ENCODE measurements at regions not wholly inside any gene's neighbourhood (a gene's known extent, or its start where the extent isn't known, plus 50 kb on each side); places are given as distances from the start of the nearest gene placed in this dataset.
A peak's percentile ranks its signal among the peaks of the same experiment; 100 is the strongest.

DNA sequence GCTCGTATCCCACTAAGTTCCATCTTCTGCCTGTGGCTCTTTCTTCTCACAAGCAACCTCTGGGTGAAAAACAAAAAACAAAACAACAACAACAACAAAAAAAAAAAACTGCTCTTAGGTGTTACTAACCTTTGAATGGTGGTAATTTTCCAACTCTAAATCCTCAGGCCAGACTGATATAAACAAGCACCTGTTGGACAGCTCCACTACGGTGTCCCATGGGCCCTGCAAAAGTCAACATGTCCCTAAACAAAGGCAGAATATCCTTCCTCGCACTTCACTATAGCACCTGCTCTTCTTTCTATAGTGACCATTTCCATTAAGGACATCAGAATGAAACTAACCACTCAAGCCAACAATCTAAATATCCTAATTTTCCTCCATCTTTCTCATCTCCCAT, 54.6 kb upstream of the PARM1 start:
- DNase-seq (ENCODE audit: low read depth), result no peak

DNA sequence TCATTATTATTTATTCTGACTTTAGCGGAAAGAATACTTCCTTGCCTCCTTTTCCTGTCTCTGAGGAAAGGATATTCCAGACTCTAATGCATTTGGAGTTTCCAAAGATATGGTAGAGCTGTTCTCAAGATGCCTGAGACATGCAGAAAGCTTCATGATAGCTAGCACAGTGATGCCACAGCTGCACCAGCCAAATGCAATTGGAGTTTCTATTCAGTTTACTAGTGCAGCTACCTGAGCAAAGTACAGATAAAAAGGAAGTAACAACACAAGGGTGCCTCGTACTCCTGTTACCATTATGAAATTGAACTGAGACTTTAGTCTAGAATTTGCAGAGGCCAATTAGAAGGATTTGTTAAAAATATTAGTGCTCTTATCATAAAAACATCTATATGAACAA, 57.5 kb upstream of the PARM1 start:
- no peak for DNase-seq (ENCODE audit: low read depth)

DNA sequence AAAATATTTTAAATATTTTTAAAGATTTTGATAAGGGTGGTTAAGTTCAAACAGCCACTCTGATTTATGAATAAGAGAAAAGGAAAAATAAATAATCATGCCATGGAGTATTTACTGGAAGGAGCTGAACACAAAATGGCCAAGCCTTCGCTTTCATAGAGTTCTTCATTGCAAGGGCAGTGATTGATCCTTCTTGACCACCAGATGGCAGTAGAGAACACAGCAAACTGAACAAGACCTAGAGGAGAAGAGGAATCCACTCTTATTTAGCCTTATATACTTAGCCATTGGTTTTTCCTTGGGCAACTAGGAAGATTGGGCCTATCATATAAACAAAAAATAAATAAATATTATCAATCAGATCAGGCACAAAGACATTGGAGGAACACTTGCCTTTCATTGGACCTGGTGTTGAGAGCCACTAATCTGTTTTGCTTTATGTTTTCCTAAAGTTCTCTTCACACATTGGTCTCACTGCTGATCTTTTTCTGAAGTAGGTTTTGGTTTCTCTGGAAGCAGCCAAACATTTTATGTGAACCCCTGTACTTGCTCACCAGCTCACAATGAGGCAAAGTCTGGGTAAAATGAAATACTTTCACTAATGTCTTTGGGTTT, 58.1 kb upstream of the PARM1 start:
- DNase-seq (ENCODE audit: low read depth), result peak; percentile 76

DNA sequence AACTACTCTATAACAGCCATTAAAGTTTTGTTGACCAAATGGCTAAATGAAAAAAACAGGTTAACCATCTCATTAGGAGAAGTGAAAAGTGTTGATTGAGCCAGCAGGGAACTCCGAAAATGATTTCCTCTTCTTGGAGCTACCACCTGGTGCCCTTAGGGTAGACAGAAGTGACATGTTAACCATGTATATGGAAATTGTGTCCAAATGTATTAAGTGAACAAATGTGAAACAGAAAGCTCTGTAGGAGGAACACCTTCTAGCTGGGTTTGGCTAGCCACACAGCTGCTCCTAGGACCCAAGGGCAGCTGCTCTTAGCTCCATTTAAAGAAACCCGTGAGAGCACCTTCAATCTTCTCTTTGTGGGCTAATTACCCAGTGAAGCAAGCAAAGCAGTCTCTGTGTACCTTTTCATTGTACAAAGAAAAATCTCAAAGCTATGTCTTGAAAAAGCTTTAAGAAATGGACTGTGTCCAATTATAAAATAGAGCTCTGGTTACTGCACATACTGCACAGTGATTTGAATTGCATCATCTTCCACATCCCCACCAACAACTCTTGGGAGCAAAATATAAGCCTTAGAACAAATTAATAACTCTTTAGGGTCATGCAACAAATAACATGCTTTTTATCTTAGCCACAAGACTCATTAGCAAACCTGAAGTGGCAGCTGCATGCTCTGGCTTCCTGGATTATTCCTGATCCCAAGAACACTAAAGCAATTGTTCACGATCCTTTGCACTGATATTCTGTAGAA, 59.2 kb upstream of the PARM1 start:
- no peak for DNase-seq (ENCODE audit: low read depth)

DNA sequence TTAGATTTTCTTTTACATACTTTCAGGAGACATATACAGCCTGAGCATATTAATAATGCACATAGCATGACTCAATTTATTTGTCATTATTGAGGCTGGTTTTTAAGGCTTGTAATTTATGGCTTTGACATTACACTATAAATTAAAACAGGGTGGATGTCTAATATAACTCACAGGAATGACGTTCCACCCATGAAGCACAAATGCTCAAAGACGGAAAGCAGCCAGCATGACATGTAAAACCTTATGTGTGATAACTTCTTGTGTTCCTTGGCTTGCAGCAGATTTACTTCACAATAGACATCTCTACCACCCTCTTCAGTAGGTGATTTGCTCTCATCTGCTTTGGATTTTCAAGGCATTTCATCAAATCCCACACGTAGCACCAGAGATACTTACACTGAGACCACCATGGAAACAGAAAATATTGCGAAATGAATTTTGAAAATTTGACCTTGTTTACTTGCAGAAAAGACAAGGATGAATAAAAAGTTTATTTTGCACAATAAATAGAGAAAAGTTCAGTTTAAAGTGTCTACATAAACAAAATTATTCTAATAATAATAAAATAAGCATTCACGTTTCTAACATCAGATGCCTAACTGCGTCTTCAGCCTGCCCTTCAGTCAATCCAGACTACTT, 64.7 kb upstream of the BTC start:
- no peak for DNase-seq (ENCODE audit: low read depth)

DNA sequence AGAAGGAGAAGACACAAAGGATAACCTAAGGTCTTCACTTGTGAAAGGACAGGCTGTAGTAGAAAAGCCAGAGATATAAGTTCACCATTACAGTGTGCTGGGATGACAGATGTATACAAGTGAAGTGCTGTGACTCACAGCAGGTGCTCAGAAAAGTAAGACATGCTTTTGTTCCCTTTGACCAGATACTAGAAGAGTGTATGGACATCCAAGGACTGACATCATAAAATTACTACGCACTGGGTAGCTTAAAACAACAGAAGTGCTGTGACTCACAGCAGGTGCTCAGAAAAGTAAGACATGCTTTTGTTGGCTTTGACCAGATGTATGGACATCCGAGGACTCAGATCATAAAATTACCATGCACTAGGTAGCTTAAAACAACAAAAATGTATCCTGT, 61.6 kb upstream of the BTC start:
- DNase-seq (ENCODE audit: low read depth), result no peak

DNA sequence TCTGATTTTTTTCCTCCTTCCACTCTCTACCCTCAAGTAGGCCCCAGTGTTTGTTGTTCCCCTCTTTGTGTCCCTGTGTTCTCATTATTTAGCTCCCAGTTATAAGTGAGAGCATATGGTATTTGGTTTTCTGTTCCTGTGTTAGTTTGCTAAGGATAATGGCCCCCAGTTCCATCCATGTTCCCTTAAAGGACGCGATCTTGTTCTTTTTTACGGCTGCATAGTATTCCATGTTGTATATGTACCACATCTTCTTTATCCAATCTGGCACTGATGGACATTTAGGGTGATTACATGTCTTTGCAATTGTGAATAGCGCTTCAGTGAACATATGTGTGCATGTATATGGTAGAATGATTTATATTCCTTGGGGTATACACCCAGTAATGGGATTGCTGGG, 54.5 kb upstream of the BTC start:
- no peak for DNase-seq (ENCODE audit: low read depth)

DNA sequence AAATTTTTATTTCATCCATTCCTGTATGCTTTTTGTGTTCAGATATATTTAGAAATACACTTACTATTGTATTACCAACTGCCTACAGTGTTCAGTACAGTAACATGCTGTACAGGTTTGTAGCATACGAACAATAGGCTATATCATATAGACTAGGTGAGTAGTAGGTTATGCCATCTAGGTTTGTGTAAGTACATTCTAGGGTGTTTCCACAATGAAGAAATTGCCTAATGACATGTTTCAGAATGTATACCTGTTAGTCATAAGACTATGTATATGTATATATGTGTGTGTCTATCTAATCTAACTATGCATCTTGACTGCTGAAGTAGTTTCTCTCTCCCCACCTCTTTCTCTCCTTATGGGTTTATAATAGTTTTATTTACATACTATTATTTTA, 51.5 kb upstream of the BTC start:
- DNase-seq (ENCODE audit: low read depth), result no peak
